ENCODE measurements at regions not wholly inside any gene's neighbourhood (a gene's known extent, or its start where the extent isn't known, plus 50 kb on each side); places are given as distances from the start of the nearest gene placed in this dataset.

GRCh38 chr12:43098071-43098470 lies 453.9 kb downstream of the ADAMTS20 start:
- DNase-seq (ENCODE audit: low spot score in 2 of 2), result no peak
- TF ChIP-seq CTCF (IDR thresholded peaks at IDR 0.05) (no peak), POLR2A (IDR thresholded peaks at IDR 0.05) (no peak)
- intact Hi-C loops (cut with DNase I; ENCODE audit: low total_unique reads), result no loop called here
- no peak overlapping the region for H3K4me3 ChIP-seq (ENCODE audit: low read depth, poor library complexity, severe bottlenecking)

GRCh38 chr12:43097471-43097870 lies 454.5 kb downstream of the ADAMTS20 start:
- 65 to 79% methylated on average over 1 of the region's 1 CpG for WGBS, 2 donors
- no peak for DNase-seq (ENCODE audit: low spot score in 2 of 2)
- H3K4me3 ChIP-seq (ENCODE audit: low read depth, poor library complexity, severe bottlenecking), result no peak overlapping the region
- TF ChIP-seq CTCF (IDR thresholded peaks at IDR 0.05), result no peak
- TF ChIP-seq POLR2A (IDR thresholded peaks at IDR 0.05), result no peak
- intact Hi-C loops (cut with DNase I; ENCODE audit: low total_unique reads), result no loop called here

GRCh38 chr12:43095669-43096280 lies 456.2 kb downstream of the ADAMTS20 start:
- no peak for DNase-seq (ENCODE audit: low spot score in 2 of 2)
- no peak overlapping the region for H3K4me3 ChIP-seq (ENCODE audit: low read depth, poor library complexity, severe bottlenecking)
- TF ChIP-seq CTCF (IDR thresholded peaks at IDR 0.05) (no peak), POLR2A (IDR thresholded peaks at IDR 0.05) (no peak)
- intact Hi-C loops (cut with DNase I; ENCODE audit: low total_unique reads), result no loop called here
- 75 to 77% methylated on average over 6 of the region's 6 CpGs for WGBS, 2 donors

GRCh38 chr12:43094886-43095575 lies 457.0 kb downstream of the ADAMTS20 start:
- intact Hi-C loops (cut with DNase I; ENCODE audit: low total_unique reads), result no loop called here
- H3K4me3 ChIP-seq (ENCODE audit: low read depth, poor library complexity, severe bottlenecking), result no peak overlapping the region
- DNase-seq (ENCODE audit: low spot score in 2 of 2), result no peak
- TF ChIP-seq CTCF (IDR thresholded peaks at IDR 0.05) (no peak), POLR2A (IDR thresholded peaks at IDR 0.05) (no peak)
- 52 to 60% methylated on average over 2 of the region's 2 CpGs for WGBS, 2 donors

- intact Hi-C loops (cut with DNase I; ENCODE audit: low total_unique reads), result no loop called here
- WGBS, 2 donors, result 96 to 98% methylated on average over 2 of the region's 2 CpGs
- TF ChIP-seq CTCF (IDR thresholded peaks at IDR 0.05) (no peak), POLR2A (IDR thresholded peaks at IDR 0.05) (no peak)
- no peak overlapping the region for H3K4me3 ChIP-seq (ENCODE audit: low read depth, poor library complexity, severe bottlenecking)
- no peak for DNase-seq (ENCODE audit: low spot score in 2 of 2)
These were observed 461.0 kb downstream of the ADAMTS20 start for GRCh38 chr12:43090981-43091380.
